ENCODE measurements at regions not wholly inside any gene's neighbourhood (a gene's known extent, or its start where the extent isn't known, plus 50 kb on each side); places are given as distances from the start of the nearest gene placed in this dataset.
"Not testable (repeated sequence)": the region's sequence is repeated elsewhere in the genome, so short reads cannot be mapped to it uniquely, and the experiment has no call there.

- TF ChIP-seq, protein P1, sequence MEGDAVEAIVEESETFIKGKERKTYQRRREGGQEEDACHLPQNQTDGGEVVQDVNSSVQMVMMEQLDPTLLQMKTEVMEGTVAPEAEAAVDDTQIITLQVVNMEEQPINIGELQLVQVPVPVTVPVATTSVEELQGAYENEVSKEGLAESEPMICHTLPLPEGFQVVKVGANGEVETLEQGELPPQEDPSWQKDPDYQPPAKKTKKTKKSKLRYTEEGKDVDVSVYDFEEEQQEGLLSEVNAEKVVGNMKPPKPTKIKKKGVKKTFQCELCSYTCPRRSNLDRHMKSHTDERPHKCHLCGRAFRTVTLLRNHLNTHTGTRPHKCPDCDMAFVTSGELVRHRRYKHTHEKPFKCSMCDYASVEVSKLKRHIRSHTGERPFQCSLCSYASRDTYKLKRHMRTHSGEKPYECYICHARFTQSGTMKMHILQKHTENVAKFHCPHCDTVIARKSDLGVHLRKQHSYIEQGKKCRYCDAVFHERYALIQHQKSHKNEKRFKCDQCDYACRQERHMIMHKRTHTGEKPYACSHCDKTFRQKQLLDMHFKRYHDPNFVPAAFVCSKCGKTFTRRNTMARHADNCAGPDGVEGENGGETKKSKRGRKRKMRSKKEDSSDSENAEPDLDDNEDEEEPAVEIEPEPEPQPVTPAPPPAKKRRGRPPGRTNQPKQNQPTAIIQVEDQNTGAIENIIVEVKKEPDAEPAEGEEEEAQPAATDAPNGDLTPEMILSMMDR (IDR thresholded peaks at IDR 0.05; ENCODE audit: partially characterized antibody, unreplicated experiment): no peak
- Mint-ChIP-seq H3K4me1 (ENCODE audit: low read depth, unreplicated experiment) (no peaks in the 10 kb centered on the region), H3K4me3 (ENCODE audit: unreplicated experiment) (no peak overlapping the region), H3K27me3 (ENCODE audit: unreplicated experiment) (no peaks in the 10 kb centered on the region), H3K27ac (ENCODE audit: unreplicated experiment) (no peak overlapping the region), H3K36me3 (ENCODE audit: unreplicated experiment) (no peaks in the 10 kb centered on the region), H3K9me3 (ENCODE audit: unreplicated experiment) (no peaks in the 10 kb centered on the region)
- no peak for DNase-seq
These were observed 788.4 kb downstream of the SLC6A15 start for GRCh38 chr12:84124211-84124610.

DNA sequence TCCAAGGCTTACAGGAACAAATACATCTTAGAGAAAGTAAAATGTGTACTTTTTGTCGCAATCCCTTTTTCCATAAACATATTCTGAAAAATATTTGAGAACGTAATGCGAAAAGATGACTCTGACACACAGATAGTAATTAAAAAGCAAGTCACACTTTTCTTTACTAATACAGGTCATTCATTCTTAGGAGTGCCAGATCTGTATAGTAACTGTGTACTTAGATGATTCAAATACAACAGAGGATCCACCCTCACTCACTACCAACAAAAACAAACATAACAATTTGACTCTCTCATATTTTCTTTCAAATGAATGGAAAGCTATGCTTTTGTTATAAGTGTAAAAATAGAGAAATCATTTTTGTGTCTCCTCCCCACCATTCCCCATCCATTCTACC is 795.4 kb downstream of the SLC6A15 start:
- H3K36me3 Mint-ChIP-seq (ENCODE audit: unreplicated experiment): no peaks in the 10 kb centered on the region
- DNase-seq: no peak
- TF ChIP-seq, protein P1 (IDR thresholded peaks at IDR 0.05; ENCODE audit: partially characterized antibody, unreplicated experiment): no peak
- no peak overlapping the region for H3K4me3 Mint-ChIP-seq (ENCODE audit: unreplicated experiment)
- H3K27ac Mint-ChIP-seq (ENCODE audit: unreplicated experiment): no peak overlapping the region
- H3K9me3 Mint-ChIP-seq (ENCODE audit: unreplicated experiment): no peaks in the 10 kb centered on the region
- no peaks in the 10 kb centered on the region for H3K27me3 Mint-ChIP-seq (ENCODE audit: unreplicated experiment)
- no peaks in the 10 kb centered on the region for H3K4me1 Mint-ChIP-seq (ENCODE audit: low read depth, unreplicated experiment)

DNA sequence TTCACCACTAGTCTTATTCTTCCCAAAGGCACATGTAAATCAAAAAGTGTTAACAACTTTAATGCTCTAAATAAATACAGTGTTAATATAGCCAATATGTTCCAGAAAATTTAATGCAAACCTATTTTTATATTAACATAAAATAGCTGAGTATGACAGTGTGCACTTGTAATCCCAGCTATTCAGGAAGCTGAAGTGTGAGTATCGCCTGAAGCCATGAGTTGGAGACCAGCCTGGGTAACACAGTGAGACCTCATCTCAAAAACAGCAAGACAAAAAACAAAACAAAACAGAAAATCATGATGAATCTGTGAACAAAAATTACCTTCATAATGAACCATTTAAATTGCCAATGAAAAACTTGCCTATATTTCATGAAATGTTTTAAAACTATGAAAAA is 798.9 kb downstream of the SLC6A15 start:
- H3K4me3 Mint-ChIP-seq (ENCODE audit: unreplicated experiment): no peak overlapping the region
- no peaks in the 10 kb centered on the region for H3K9me3 Mint-ChIP-seq (ENCODE audit: unreplicated experiment)
- no peak overlapping the region for H3K27ac Mint-ChIP-seq (ENCODE audit: unreplicated experiment)
- no peaks in the 10 kb centered on the region for H3K4me1 Mint-ChIP-seq (ENCODE audit: low read depth, unreplicated experiment)
- TF ChIP-seq, protein P1 (IDR thresholded peaks at IDR 0.05; ENCODE audit: partially characterized antibody, unreplicated experiment): no peak
- DNase-seq: no peak
- H3K27me3 Mint-ChIP-seq (ENCODE audit: unreplicated experiment): no peaks in the 10 kb centered on the region
- H3K36me3 Mint-ChIP-seq (ENCODE audit: unreplicated experiment): no peaks in the 10 kb centered on the region

DNA sequence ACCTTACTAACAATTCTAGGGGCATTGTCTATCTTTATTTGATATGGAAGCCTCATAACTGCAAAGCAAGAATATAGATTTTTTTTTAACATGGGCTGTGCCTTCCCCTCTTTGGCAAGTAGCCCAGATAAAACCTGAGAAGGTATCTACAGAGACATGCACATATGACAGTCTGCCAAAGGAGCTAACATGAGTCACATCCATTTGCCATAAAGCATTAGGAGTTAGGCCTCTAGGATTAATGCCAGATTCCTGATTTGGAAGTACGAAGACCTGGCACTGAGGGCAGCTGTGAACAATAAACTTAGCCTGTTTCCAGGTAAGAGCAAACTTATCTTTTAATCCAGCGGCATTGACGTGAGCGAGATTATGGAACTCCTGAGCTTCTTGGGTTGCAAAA is 808.7 kb downstream of the SLC6A15 start:
- Mint-ChIP-seq H3K9me3 (ENCODE audit: unreplicated experiment) (peaks cover 21% of the 10 kb centered on the region), H3K36me3 (ENCODE audit: unreplicated experiment) (peaks cover 34% of the 10 kb centered on the region)
- H3K27me3 Mint-ChIP-seq (ENCODE audit: unreplicated experiment); H3K4me1 Mint-ChIP-seq (ENCODE audit: low read depth, unreplicated experiment); H3K27ac Mint-ChIP-seq (ENCODE audit: unreplicated experiment); H3K4me3 Mint-ChIP-seq (ENCODE audit: unreplicated experiment); DNase-seq: not testable (repeated sequence)

GRCh38 chr12:84101963-84102362 is 810.6 kb downstream of the SLC6A15 start:
- H3K27ac Mint-ChIP-seq (ENCODE audit: unreplicated experiment): not testable (repeated sequence)
- H3K9me3 Mint-ChIP-seq (ENCODE audit: unreplicated experiment): peaks cover 21% of the 10 kb centered on the region

DNA sequence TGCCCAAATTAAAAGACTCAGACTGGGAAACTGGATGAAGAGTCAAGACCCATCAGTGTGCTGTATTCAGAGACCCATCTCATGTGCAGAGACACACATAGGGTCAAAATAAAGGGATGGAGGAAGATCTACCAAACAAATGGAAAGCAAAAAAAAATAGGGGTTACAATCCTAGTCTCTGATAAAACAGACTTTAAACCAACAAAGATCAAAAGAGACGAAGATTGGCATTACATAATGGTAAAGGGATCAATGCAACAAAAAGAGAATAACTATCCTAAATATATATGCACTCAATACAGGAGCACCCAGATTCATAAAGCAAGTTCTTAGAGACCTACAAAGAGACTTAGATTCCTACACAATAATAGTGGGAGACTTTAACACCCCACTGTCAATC is 813.0 kb downstream of the SLC6A15 start:
- H3K27me3 Mint-ChIP-seq (ENCODE audit: unreplicated experiment); H3K27ac Mint-ChIP-seq (ENCODE audit: unreplicated experiment); H3K4me1 Mint-ChIP-seq (ENCODE audit: low read depth, unreplicated experiment); DNase-seq; H3K4me3 Mint-ChIP-seq (ENCODE audit: unreplicated experiment): not testable (repeated sequence)
- Mint-ChIP-seq H3K36me3 (ENCODE audit: unreplicated experiment) (peaks cover 34% of the 10 kb centered on the region), H3K9me3 (ENCODE audit: unreplicated experiment) (peaks cover 21% of the 10 kb centered on the region)

More at GRCh38 chr12:84101963-84102362, 810.6 kb downstream of the SLC6A15 start:
- H3K36me3 Mint-ChIP-seq (ENCODE audit: unreplicated experiment): peaks cover 34% of the 10 kb centered on the region
- H3K4me3 Mint-ChIP-seq (ENCODE audit: unreplicated experiment); DNase-seq; H3K4me1 Mint-ChIP-seq (ENCODE audit: low read depth, unreplicated experiment); H3K27me3 Mint-ChIP-seq (ENCODE audit: unreplicated experiment): not testable (repeated sequence)

DNA sequence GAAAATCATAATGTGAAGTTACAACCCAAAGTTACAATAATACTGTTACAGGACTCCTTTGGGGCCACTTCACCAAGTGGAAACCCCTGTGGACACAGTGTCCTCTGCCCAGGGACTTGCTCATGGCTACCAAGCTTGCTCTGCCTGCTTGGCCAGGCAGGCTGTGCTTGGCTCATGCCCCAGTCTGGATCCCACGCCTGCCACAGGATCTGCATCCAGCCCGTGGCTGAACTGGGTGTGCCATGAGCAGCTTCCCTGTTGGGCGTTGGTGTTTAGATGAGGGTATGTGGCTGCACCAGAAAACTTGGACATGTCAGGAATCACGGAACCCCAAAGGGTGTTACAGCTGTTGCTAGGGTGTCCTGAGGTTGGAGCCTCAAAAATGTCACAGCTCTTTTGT is 820.9 kb downstream of the SLC6A15 start:
- no peak for DNase-seq
- Mint-ChIP-seq H3K4me1 (ENCODE audit: low read depth, unreplicated experiment) (no peaks in the 10 kb centered on the region), H3K9me3 (ENCODE audit: unreplicated experiment) (no peaks in the 10 kb centered on the region), H3K27me3 (ENCODE audit: unreplicated experiment) (no peaks in the 10 kb centered on the region), H3K27ac (ENCODE audit: unreplicated experiment) (no peak overlapping the region), H3K4me3 (ENCODE audit: unreplicated experiment) (no peak overlapping the region), H3K36me3 (ENCODE audit: unreplicated experiment) (no peaks in the 10 kb centered on the region)
- TF ChIP-seq, protein P1 (IDR thresholded peaks at IDR 0.05; ENCODE audit: partially characterized antibody, unreplicated experiment): no peak

All from glutamatergic neuron (in vitro differentiated cells).